Mucosa of descending colon (tissue), 3 donors: ENCODE measurements at regions not wholly inside any gene's neighbourhood (a gene's known extent, or its start where the extent isn't known, plus 50 kb on each side); places are given as distances from the start of the nearest gene placed in this dataset.
A peak's percentile ranks its signal among the peaks of the same experiment; 100 is the strongest.

Source experiments
- ATAC-seq: fragments of 200-7000 bp; cut with Tn5 transposase; one replicate; pipeline ENCODE4 v1.9.1; 2020; ENCODE audit warnings: mild to moderate bottlenecking, moderate library complexity
- DNase-seq, 3 donors: peaks; one replicate each; pipeline ENCODE4 v3.0.0-alpha.2; 2020
- H3K36me3 ChIP-seq: fragments of 200-600 bp; one replicate; pipeline ENCODE4 v1.8.0; 2021; ENCODE audit warnings: low read depth, mild to moderate bottlenecking
- H3K4me1 ChIP-seq: fragments of 200-600 bp; one replicate; pipeline ENCODE4 v1.8.0; 2021; ENCODE audit warnings: low read depth, mild to moderate bottlenecking
- H3K4me3 ChIP-seq: fragments of 200-600 bp; one replicate; pipeline ENCODE4 v1.8.0; 2021; ENCODE audit warnings: mild to moderate bottlenecking
- H3K9me3 ChIP-seq: fragments of 200-600 bp; one replicate; pipeline ENCODE4 v1.8.0; 2021; ENCODE audit warnings: mild to moderate bottlenecking
- CTCF ChIP-seq: fragments of 200-600 bp; IDR thresholded peaks from one replicate; pipeline ENCODE4 v1.8.0; 2022; ENCODE audit warnings: antibody characterized with exemption, mild to moderate bottlenecking
- intact Hi-C, 2 donors: fragments of 100-400 bp; cut with DNase I in 1 of 2; cut with micrococcal nuclease in 1 of 2; formaldehyde crosslinking; loops; one replicate each; pipeline versions ENCODE4 v1.11.0 to v1.11.1; 2022; cut with DNase I, micrococcal nuclease
- donor health status: DM: no; HTN: no; CAD: no; lungs with moderate emphysema.
- donor health status: DM: no; HTN: no; CAD: no.
- donor health status: DM: no; HTN: yes; CAD: no.

GRCh38 chr11:92739491-92739890, 230.0 kb upstream of the MTNR1B start:
- Histone ChIP-seq H3K9me3 (no peaks in the 10 kb centered on the region), H3K36me3 (no peaks in the 10 kb centered on the region), H3K4me3 (no peak overlapping the region), H3K4me1 (no peaks in the 10 kb centered on the region)
- ATAC-seq (no peak), DNase-seq (no peak)
- intact Hi-C loops: no loop called here
- no peak for TF ChIP-seq CTCF

DNA sequence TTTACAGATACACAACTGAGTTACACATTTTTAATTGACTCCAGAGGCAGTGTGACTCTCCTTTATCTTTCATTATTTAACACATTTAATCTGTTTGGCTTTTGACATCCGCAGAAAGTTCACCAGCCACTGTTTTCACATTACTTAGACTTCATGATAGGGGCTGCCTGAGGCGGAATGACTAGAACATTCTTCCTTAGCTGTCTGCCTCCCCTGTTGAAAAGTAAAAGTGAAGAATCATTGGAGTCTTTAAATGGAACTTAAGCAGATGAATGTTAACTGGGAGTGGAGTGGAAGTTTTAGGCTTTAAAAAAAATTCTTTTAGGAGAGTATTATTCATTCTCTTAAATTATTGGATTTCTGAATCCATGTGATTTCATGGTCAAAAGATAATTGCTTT, 229.2 kb upstream of the MTNR1B start:
- intact Hi-C loops: no loop called here
- no peaks in the 10 kb centered on the region for H3K9me3 ChIP-seq
- H3K4me1 ChIP-seq: no peaks in the 10 kb centered on the region
- ATAC-seq (no peak), DNase-seq (no peak)
- no peak for TF ChIP-seq CTCF
- H3K36me3 ChIP-seq: no peaks in the 10 kb centered on the region
- no peak overlapping the region for H3K4me3 ChIP-seq

- intact Hi-C loops: no loop called here
- Histone ChIP-seq H3K36me3 (no peaks in the 10 kb centered on the region), H3K4me3 (no peak overlapping the region), H3K9me3 (no peaks in the 10 kb centered on the region), H3K4me1 (no peaks in the 10 kb centered on the region)
- no peak for DNase-seq
- no peak for TF ChIP-seq CTCF
- no peak for ATAC-seq
These were observed 224.4 kb upstream of the MTNR1B start for GRCh38 chr11:92744929-92745585.

GRCh38 chr11:92750794-92751193, 218.7 kb upstream of the MTNR1B start:
- TF ChIP-seq CTCF: no peak
- intact Hi-C loops: no loop called here
- Histone ChIP-seq H3K4me1 (peaks cover 3% of the 10 kb centered on the region), H3K36me3 (no peaks in the 10 kb centered on the region), H3K9me3 (no peaks in the 10 kb centered on the region), H3K4me3 (no peak overlapping the region)
- ATAC-seq (no peak), DNase-seq (no peak)

- no peak for ATAC-seq
- no peak overlapping the region for H3K4me3 ChIP-seq
- peaks cover 3% of the 10 kb centered on the region for H3K4me1 ChIP-seq
- no peak for TF ChIP-seq CTCF
- no peaks in the 10 kb centered on the region for H3K36me3 ChIP-seq
- DNase-seq: no peak
- H3K9me3 ChIP-seq: no peaks in the 10 kb centered on the region
- intact Hi-C loops: no loop called here
These were observed 217.9 kb upstream of the MTNR1B start for GRCh38 chr11:92751594-92751993.

DNA sequence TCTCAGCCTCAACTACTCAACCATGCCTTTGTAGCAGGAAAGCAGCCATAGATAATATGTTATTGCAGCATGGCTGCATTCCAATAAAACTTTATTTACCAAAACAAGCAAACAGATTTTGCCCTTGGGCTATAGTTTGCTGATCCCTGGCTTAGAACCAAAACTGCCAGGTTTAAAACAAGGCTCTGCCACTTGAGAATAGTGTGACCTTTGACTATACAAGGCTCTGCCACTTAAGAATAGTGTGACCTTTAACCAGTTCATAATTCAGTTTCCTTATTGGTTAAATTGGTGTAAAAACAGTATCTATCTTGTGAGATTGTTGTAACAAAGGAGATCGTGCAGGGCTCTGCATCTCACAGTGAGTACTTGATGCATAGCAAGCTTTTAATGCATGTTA, 217.3 kb upstream of the MTNR1B start:
- DNase-seq (peak in 1 of 3 donors; percentile 27), ATAC-seq (peak; percentile 79)
- no peak overlapping the region for H3K4me3 ChIP-seq
- no peaks in the 10 kb centered on the region for H3K36me3 ChIP-seq
- no peaks in the 10 kb centered on the region for H3K9me3 ChIP-seq
- peaks cover 3% of the 10 kb centered on the region for H3K4me1 ChIP-seq
- no peak for TF ChIP-seq CTCF
- intact Hi-C loops: no loop called here
